Sigmoid colon (tissue), 4 donors: ENCODE measurements at regions not wholly inside any gene's neighbourhood (a gene's known extent, or its start where the extent isn't known, plus 50 kb on each side); places are given as distances from the start of the nearest gene placed in this dataset.

Experiments
- CTCF ChIP-seq, 4 experiments: fragments of 450-650 bp in 3 of 4; fragments of 200-600 bp in 1 of 4; IDR thresholded peaks; one replicate each; pipeline ENCODE4 v1.5.1; 2016 to 2019; ENCODE audit warnings: antibody characterized with exemption in 4 of 4, mild to moderate bottlenecking in 3 of 4, moderate library complexity in 2 of 4
- EP300 ChIP-seq, 4 donors: sonication (generic); formaldehyde crosslinking; IDR thresholded peaks; one replicate each; pipeline ENCODE4 v1.6.1; 2017; ENCODE audit warnings: antibody characterized with exemption in 4 of 4

DNA sequence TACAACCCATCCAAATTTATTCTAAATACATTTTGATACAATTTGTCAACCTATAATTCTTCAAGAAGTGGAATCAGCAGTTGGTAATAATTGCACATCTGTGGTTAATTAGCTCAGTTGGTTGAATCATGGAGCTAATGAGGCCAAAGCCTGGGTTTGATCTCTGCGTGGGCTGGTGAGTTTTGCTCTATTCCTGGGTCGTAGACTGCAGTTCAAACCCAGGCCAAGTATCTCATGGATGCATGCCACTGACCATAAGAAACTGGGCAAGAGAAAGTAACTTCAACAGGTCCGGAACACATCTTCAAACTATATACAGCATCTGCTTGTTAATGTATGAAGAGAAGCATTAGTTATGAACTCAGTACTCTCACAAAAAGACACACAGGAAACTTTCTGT lies 779.7 kb downstream of the USP25 start:
- TF ChIP-seq CTCF (IDR thresholded peaks at IDR 0.05) (no peak), EP300 (IDR thresholded peaks at IDR 0.05) (no peak)
